Liver (tissue), 3 donors: ENCODE measurements at regions not wholly inside any gene's neighbourhood (a gene's known extent, or its start where the extent isn't known, plus 50 kb on each side); places are given as distances from the start of the nearest gene placed in this dataset.

Experiments
- ATF3 ChIP-seq: IDR thresholded peaks from 2 replicates; pipeline ENCODE4 v1.6.1; 2016; ENCODE audit warnings: antibody characterized with exemption
- CTCF ChIP-seq: fragments of 150-350 bp; IDR thresholded peaks from 2 replicates; pipeline ENCODE4 v1.5.1; 2017; ENCODE audit warnings: improper control_type of control experiment, low read depth, low read length; ENCODE audit not compliant: missing input control
- EGR1 ChIP-seq, 2 donors: IDR thresholded peaks; 2 replicates each; pipeline ENCODE4 v1.6.1; 2016 to 2018; ENCODE audit warnings: antibody characterized with exemption in 2 of 2, low read depth in 2 of 2
- GABPA ChIP-seq, 2 donors: IDR thresholded peaks in 1 of 2; conservative IDR thresholded peaks in 1 of 2; 2 replicates each; pipeline ENCODE4 v1.6.1; 2016; ENCODE audit warnings: antibody characterized with exemption in 2 of 2, mild to moderate bottlenecking in 1 of 2, moderate library complexity in 1 of 2
- JUND ChIP-seq, 2 donors: IDR thresholded peaks; 2 replicates each; pipeline ENCODE4 v1.6.1; 2016; ENCODE audit warnings: antibody characterized with exemption in 2 of 2
- REST ChIP-seq: IDR thresholded peaks from 2 replicates; pipeline ENCODE4 v1.6.1; 2016; ENCODE audit warnings: antibody characterized with exemption, mild to moderate bottlenecking
- SP1 ChIP-seq: IDR thresholded peaks from 2 replicates; pipeline ENCODE4 v1.6.1; 2018; ENCODE audit warnings: antibody characterized with exemption, mild to moderate bottlenecking
- TAF1 ChIP-seq: conservative IDR thresholded peaks from 2 replicates; pipeline ENCODE4 v1.6.1; 2016; ENCODE audit warnings: antibody characterized with exemption, mild to moderate bottlenecking
- YY1 ChIP-seq: IDR thresholded peaks from 2 replicates; pipeline ENCODE4 v1.6.1; 2016; ENCODE audit warnings: antibody characterized with exemption, mild to moderate bottlenecking
- ZBTB33 ChIP-seq: IDR thresholded peaks from 2 replicates; pipeline ENCODE4 v1.6.1; 2016; ENCODE audit warnings: antibody characterized with exemption
- donor health status: healthy.
- donor health status: healthy.

GRCh38 chr3:83189634-83190033 lies 1428.2 kb upstream of the GBE1 start:
- TF ChIP-seq EGR1 (IDR thresholded peaks at IDR 0.05; ENCODE audit: low read depth in 2 of 2) (no peak), ATF3 (no peak), CTCF (no peak), GABPA (IDR thresholded peaks at IDR 0.05 in 1 of 2, conservative IDR thresholded peaks at IDR 0.05 in 1 of 2) (no peak), TAF1 (no peak), REST (no peak), SP1 (no peak), YY1 (no peak), ZBTB33 (no peak), JUND (IDR thresholded peaks at IDR 0.05) (no peak)
